GM12865 (cell line): ENCODE measurements at regions not wholly inside any gene's neighbourhood (a gene's known extent, or its start where the extent isn't known, plus 50 kb on each side); places are given as distances from the start of the nearest gene placed in this dataset.
"Not testable (repeated sequence)": the region's sequence is repeated elsewhere in the genome, so short reads cannot be mapped to it uniquely, and the experiment has no call there.

Experiments used
- DNase-seq: peaks from one replicate; pipeline ENCODE4 v3.0.0; 2010; ENCODE audit warnings: low read depth
- H3K4me3 ChIP-seq: 2 replicates; pipeline ENCODE4 v1.5.1; 2011; ENCODE audit warnings: mild to moderate bottlenecking, low read depth, low read length, control low read depth
- TF ChIP-seq, protein P1 (sequence below): IDR thresholded peaks from 2 replicates; pipeline ENCODE4 v1.5.1; 2011; ENCODE audit warnings: low read length, control low read depth, low read depth, inconsistent platforms; ENCODE audit not compliant: insufficient read depth; ENCODE audit errors: missing control alignments

DNA sequence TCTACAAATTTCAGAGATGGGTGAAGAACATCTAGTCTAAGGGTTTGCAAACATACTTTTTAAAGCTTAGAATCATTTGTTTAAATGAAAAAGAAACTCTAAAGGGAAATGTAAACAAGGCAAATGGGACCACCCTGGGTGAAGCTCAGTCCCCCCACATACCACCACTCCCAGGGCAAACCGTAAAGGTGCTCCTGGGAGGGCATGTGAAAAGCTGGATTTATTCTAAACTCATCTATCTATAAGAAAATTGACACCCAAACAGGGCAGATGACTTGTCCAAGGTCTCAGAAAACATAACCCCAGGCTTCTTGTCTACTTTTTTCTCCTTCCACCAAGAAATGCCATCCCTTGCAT, 223.3 kb upstream of the PRKCQ start:
- TF ChIP-seq, protein P1, sequence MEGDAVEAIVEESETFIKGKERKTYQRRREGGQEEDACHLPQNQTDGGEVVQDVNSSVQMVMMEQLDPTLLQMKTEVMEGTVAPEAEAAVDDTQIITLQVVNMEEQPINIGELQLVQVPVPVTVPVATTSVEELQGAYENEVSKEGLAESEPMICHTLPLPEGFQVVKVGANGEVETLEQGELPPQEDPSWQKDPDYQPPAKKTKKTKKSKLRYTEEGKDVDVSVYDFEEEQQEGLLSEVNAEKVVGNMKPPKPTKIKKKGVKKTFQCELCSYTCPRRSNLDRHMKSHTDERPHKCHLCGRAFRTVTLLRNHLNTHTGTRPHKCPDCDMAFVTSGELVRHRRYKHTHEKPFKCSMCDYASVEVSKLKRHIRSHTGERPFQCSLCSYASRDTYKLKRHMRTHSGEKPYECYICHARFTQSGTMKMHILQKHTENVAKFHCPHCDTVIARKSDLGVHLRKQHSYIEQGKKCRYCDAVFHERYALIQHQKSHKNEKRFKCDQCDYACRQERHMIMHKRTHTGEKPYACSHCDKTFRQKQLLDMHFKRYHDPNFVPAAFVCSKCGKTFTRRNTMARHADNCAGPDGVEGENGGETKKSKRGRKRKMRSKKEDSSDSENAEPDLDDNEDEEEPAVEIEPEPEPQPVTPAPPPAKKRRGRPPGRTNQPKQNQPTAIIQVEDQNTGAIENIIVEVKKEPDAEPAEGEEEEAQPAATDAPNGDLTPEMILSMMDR = no peak
- no peak for DNase-seq
- H3K4me3 ChIP-seq = no peak overlapping the region

DNA sequence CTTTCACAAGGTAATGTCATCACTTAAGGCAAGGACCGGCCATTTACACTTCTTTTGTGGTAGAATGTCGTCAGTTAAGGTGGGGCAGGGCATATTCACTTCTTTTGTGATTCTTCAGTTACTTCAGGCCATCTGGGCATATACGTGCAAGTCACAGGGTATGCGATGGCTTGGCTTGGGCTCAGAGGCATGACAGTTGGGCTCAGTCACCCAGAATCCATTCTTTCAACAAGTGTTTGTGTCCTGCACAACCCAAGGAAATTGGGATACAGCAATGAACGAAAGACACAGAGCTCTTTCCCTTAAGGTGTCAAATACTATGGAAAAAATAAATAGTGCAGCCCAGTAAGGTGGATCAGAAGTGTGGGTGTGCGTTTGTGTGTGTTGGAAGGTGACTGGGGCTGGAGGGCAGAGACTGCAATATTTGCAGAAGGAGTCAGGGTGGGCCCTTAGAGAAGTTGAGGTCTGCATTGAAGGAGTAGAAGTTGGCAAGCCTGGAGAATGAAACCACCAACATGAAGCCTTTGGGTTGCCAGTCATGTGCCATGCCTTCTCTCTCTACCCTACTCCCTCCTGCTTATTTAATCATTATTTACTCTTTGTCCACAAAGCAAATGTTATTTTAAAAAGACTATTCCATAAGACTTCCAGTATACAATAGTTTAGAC, 222.8 kb upstream of the PRKCQ start:
- DNase-seq = no peak
- no peak overlapping the region for H3K4me3 ChIP-seq
- TF ChIP-seq, protein P1 = no peak

DNA sequence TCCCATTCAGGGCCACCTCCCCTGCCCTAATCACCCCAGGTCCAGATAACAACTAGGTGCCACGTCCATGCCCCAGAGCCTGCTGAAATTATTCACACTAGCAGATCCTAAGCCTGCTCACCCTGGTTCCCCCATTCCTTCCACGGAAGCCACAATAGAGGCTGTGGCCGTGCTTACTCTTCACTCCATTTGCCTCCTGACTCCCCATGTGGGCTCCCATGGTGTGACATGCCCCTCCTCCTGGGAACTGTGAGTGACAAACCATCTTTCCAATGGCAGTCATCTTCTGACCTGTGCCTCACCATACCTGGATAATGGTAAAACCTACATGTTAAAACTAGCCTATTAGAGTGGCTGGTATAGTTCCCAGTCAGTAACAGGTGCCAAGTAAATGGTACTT, 216.2 kb upstream of the PRKCQ start:
- TF ChIP-seq, protein P1 = no peak
- DNase-seq = no peak
- no peak overlapping the region for H3K4me3 ChIP-seq

DNA sequence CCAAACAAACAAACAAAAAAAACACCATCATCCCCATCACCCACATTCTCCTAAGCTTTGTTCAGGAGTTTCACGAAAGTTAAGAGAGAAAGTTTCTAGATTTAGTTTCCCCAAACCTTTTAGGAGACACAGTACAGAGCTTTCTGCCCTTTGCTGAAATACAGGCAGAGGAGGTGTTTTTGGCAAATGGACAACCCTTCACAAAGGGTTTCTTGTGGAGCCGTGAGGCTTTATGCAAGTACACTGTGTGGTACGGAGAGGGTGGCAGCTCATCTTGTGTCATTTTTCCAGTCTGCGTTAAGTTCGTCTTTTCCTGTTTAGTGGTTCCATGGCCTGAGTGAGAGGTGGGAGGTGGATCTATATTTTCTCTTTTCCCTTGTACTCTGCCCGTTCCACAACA, 215.5 kb upstream of the PRKCQ start:
- TF ChIP-seq, protein P1 = no peak
- H3K4me3 ChIP-seq = no peak overlapping the region
- no peak for DNase-seq

DNA sequence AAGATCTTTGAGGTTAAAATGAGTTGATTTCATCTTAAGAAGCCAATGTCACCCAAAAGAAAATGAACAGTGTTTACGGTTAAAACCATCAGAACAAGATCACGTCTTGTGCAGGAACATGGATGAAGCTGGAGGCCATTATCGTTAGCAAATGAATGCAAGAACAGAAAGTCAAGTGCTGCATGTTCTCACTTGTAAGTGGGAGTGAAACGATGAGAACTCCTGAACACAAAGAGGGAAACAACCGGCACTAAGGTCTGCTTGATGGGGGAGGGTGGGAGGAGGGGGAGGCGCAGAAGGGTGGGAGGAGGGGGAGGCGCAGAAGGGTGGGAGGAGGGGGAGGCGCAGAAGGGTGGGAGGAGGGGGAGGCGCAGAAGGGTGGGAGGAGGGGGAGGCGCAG, 214.8 kb upstream of the PRKCQ start:
- not testable (repeated sequence) for DNase-seq

DNA sequence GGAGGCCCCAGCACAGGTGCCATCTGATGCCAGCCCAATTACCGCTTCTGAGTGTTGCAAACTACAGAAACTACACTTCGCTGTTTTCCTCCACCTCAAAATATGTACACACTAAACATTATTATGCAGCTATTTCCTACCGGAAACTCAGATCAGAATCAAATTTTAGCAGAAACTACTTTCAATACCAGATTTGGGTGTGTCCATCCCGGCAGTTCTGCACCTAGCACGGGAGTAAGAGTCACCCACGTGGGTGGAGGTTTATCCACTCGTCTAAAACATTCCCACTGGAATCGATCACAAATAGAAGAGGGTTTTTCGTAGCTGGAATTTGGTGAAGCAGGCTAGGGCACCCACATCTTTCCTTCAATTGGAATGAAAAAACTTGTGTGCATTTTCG, 214.4 kb upstream of the PRKCQ start:
- DNase-seq = no peak
- TF ChIP-seq, protein P1 = no peak
- no peak overlapping the region for H3K4me3 ChIP-seq

More for the DNA sequence above, 214.8 kb upstream of the PRKCQ start:
- not testable (repeated sequence) for H3K4me3 ChIP-seq

DNA sequence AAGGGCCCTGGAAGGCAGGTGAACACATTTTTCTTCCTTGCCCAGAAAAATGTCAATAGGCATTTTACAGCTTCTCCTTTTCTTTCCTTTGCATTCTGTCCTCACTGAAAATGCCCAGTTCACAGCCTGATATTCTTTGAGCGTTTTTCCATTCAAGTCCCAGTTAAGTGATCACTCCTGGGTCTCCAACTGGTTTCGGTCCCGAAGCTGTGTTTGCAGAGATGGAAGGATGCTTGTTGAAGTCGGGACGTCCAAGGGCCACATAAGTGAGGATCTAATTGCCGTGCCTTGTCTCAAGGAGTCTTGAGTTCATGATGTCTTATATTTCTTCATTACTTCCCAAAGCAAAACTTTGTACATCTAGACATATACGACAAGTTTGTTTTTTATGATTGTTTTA, 208.7 kb upstream of the PRKCQ start:
- TF ChIP-seq, protein P1 = no peak
- no peak overlapping the region for H3K4me3 ChIP-seq
- no peak for DNase-seq
